ENCODE measurements at regions not wholly inside any gene's neighbourhood (a gene's known extent, or its start where the extent isn't known, plus 50 kb on each side); places are given as distances from the start of the nearest gene placed in this dataset.

DNA sequence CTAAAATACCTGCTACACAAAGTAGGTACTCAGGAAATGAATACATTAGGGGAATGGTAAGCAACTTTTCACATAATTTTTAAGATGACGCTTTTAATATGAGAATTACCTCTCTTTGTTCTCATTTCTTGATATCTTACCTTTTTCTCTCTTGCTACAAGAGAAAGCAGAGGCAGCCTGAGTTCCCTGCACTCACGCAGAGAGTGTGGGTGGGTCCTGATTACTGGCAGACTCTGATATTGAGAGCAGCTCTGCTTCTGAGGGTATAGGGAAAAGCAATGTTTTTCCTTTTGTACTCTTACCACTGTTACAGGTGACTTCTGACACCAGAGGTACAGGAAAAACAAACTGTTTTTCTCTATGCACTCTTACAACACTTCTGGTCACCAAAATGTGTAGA, 420.2 kb upstream of the TMTC1 start:
- no peak overlapping the region for H3K4me3 Mint-ChIP-seq
- ATAC-seq (replicated peaks; ENCODE audit: extremely low read depth, poor library complexity, severe bottlenecking), result no peak
- no peak overlapping the region for H3K27ac Mint-ChIP-seq (ENCODE audit: low read depth)
- no peaks in the 10 kb centered on the region for H3K27me3 Mint-ChIP-seq
- no peaks in the 10 kb centered on the region for H3K36me3 Mint-ChIP-seq (ENCODE audit: insufficient read depth)
- H3K9me3 Mint-ChIP-seq, result no peaks in the 10 kb centered on the region
- H3K4me1 Mint-ChIP-seq, result no peaks in the 10 kb centered on the region
- DNase-seq (ENCODE audit: low spot score in 2 of 2), result no peak

DNA sequence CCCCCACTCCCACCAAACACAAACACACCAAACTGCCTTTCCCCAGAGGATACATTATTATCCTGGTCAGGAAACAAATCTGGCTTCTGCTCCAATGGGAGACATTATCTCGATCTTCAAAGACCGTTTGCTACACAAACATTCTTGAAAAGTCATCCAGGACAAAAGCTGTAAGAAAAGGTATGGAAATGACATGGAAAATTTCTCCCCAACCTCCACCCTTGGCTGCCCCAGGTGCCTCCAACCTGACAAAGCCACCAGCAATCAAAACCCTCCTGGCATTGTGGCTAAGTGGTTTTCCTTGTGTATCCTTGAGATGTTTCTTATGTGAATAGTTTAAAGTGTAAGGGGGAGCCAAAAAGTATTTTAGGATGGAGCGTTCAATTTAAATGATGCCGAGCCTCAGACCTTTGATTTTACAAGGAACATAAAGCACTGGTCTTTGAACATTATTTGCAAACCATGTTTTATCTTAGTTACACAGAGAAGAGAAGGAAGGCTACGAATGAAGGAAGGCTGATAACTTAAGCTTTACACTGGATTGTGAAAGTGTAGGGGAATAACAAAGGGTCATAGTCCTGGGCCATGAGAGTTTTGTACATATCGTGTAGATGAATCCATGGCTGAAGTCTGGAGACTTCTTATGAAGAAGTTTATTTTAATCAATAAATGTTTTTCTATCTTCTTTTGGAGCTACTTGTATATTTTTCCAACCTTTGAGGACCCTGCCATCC, 418.9 kb upstream of the TMTC1 start:
- H3K4me1 Mint-ChIP-seq, result no peaks in the 10 kb centered on the region
- DNase-seq (ENCODE audit: low spot score in 2 of 2), result no peak
- no peaks in the 10 kb centered on the region for H3K9me3 Mint-ChIP-seq
- ATAC-seq (replicated peaks; ENCODE audit: extremely low read depth, poor library complexity, severe bottlenecking), result no peak
- H3K27ac Mint-ChIP-seq (ENCODE audit: low read depth), result no peak overlapping the region
- H3K27me3 Mint-ChIP-seq, result no peaks in the 10 kb centered on the region
- no peak overlapping the region for H3K4me3 Mint-ChIP-seq
- no peaks in the 10 kb centered on the region for H3K36me3 Mint-ChIP-seq (ENCODE audit: insufficient read depth)

DNA sequence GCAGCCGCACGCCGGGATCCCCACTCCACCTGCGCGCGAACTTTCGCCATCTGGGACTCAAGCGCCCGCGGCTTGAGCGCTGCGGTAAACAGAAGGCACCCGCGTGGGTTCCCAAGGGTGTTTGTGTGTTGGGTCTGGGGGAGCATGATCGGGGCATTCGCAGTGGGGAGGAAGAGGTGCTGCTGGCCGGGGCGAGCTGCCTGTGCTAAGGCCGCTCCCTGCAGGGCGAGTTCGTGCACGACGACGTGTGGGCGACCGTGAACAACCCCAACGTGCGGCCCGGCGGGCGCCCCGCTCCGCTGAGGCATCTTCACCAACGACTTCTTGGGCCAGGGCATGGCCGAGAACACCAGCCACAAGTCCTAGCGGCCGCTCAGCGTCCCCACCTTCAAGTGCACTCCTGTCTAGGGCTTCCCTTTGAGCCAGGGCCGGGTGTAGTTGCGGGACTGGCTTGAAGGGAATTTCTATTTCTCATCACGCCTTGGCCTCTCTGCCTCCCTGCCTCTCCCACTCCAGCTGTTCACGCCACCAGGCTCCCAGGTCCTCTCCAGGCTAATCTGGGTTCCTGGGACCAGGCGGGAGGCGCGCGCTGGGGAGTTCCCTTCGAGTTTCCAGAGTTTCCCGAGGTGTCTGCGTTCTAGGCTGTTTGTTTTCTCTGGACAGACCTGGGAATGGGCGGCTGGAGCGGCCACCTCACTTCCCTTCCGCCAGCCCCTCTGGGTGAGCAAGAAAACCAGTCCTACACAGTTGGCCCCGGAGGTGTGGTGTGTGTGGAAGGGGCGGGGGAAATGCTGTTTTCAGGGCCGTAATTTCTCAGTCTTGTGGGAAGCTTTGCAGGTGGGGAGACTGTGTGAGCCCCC, 417.8 kb upstream of the TMTC1 start:
- H3K9me3 Mint-ChIP-seq, result no peaks in the 10 kb centered on the region
- ATAC-seq (replicated peaks; ENCODE audit: extremely low read depth, poor library complexity, severe bottlenecking), result no peak
- H3K4me1 Mint-ChIP-seq, result no peaks in the 10 kb centered on the region
- DNase-seq (ENCODE audit: low spot score in 2 of 2), result no peak
- no peak overlapping the region for H3K4me3 Mint-ChIP-seq
- H3K36me3 Mint-ChIP-seq (ENCODE audit: insufficient read depth), result no peaks in the 10 kb centered on the region
- H3K27me3 Mint-ChIP-seq, result peaks cover 11% of the 10 kb centered on the region
- no peak overlapping the region for H3K27ac Mint-ChIP-seq (ENCODE audit: low read depth)

- DNase-seq (ENCODE audit: low spot score in 2 of 2), result no peak
- H3K36me3 Mint-ChIP-seq (ENCODE audit: insufficient read depth), result no peaks in the 10 kb centered on the region
- H3K4me3 Mint-ChIP-seq, result no peak overlapping the region
- no peak overlapping the region for H3K27ac Mint-ChIP-seq (ENCODE audit: low read depth)
- no peaks in the 10 kb centered on the region for H3K9me3 Mint-ChIP-seq
- H3K4me1 Mint-ChIP-seq, result no peaks in the 10 kb centered on the region
- H3K27me3 Mint-ChIP-seq, result peaks cover 13% of the 10 kb centered on the region
- ATAC-seq (replicated peaks; ENCODE audit: extremely low read depth, poor library complexity, severe bottlenecking), result no peak
These were observed 417.1 kb upstream of the TMTC1 start for GRCh38 chr12:30200864-30201263.

DNA sequence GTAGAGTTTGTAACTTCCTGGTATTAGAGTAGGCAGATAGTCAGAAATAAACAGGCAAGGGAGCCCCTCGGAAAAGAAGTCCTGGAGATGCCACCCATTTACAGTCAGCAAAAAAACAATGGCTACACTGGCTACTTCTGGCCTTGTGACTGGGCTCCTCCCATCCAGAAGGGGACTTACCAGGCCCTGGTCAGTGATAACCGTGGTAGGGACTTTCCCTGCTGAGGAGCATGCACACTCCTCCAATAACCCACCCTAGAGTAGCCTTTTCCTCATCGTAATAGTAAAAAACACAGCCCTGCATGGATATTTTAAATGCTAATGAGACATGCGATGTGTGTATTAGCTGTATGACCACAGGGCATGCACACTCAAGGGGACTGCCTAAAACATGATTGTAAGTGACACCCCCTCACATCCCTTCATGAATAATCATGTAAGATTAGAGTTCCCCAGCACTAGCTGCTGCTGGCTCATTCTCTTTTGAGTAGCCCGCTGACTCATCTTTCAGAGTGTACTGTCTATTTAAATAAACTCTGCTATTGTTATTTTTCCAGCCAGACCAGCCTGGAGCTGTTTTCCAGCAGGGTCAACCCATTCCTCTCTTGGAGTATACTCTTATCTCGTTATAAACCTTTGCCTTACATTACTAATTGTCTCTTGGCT, 413.8 kb upstream of the TMTC1 start:
- ATAC-seq (replicated peaks; ENCODE audit: extremely low read depth, poor library complexity, severe bottlenecking) (no peak), DNase-seq (ENCODE audit: low spot score in 2 of 2) (no peak)
- Mint-ChIP-seq H3K9me3 (no peaks in the 10 kb centered on the region), H3K27me3 (peaks cover 13% of the 10 kb centered on the region), H3K27ac (ENCODE audit: low read depth) (no peak overlapping the region), H3K4me1 (no peaks in the 10 kb centered on the region), H3K36me3 (ENCODE audit: insufficient read depth) (no peaks in the 10 kb centered on the region), H3K4me3 (no peak overlapping the region)

GRCh38 chr12:30191696-30192455, 408.1 kb upstream of the TMTC1 start:
- no peak overlapping the region for H3K27ac Mint-ChIP-seq (ENCODE audit: low read depth)
- no peaks in the 10 kb centered on the region for H3K4me1 Mint-ChIP-seq
- no peak overlapping the region for H3K4me3 Mint-ChIP-seq
- H3K27me3 Mint-ChIP-seq, result peaks cover 5% of the 10 kb centered on the region
- ATAC-seq (replicated peaks; ENCODE audit: extremely low read depth, poor library complexity, severe bottlenecking) (no peak), DNase-seq (ENCODE audit: low spot score in 2 of 2) (no peak)
- H3K9me3 Mint-ChIP-seq, result no peaks in the 10 kb centered on the region
- no peaks in the 10 kb centered on the region for H3K36me3 Mint-ChIP-seq (ENCODE audit: insufficient read depth)

- Mint-ChIP-seq H3K9me3 (no peaks in the 10 kb centered on the region), H3K36me3 (ENCODE audit: insufficient read depth) (no peaks in the 10 kb centered on the region), H3K27ac (ENCODE audit: low read depth) (no peak overlapping the region), H3K4me1 (no peaks in the 10 kb centered on the region), H3K27me3 (no peaks in the 10 kb centered on the region), H3K4me3 (no peak overlapping the region)
- ATAC-seq (replicated peaks; ENCODE audit: extremely low read depth, poor library complexity, severe bottlenecking) (no peak), DNase-seq (ENCODE audit: low spot score in 2 of 2) (no peak)
These were observed 405.0 kb upstream of the TMTC1 start for GRCh38 chr12:30188602-30189326.

DNA sequence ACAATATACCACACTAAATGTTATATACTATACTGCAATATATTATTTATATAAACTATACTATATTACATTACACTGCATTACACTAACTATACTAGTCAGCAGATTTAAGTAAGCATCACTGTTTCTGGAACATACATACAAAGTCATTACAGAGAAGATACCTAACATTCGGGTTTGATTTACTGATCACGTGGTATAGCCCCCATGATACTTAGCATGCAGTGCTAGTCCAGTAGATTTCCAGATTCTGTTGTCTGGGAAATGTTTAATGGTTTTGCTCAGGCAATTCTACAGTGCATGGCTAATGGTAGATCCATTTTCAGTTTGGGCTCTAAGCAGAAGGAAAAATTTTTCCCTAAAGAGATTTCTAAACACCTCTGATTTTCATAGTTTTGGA, 403.7 kb upstream of the TMTC1 start:
- no peaks in the 10 kb centered on the region for H3K4me1 Mint-ChIP-seq
- no peak overlapping the region for H3K4me3 Mint-ChIP-seq
- H3K36me3 Mint-ChIP-seq (ENCODE audit: insufficient read depth), result peaks cover 2% of the 10 kb centered on the region
- no peak overlapping the region for H3K27ac Mint-ChIP-seq (ENCODE audit: low read depth)
- H3K9me3 Mint-ChIP-seq, result no peaks in the 10 kb centered on the region
- ATAC-seq (replicated peaks; ENCODE audit: extremely low read depth, poor library complexity, severe bottlenecking) (no peak), DNase-seq (ENCODE audit: low spot score in 2 of 2) (no peak)
- no peaks in the 10 kb centered on the region for H3K27me3 Mint-ChIP-seq

DNA sequence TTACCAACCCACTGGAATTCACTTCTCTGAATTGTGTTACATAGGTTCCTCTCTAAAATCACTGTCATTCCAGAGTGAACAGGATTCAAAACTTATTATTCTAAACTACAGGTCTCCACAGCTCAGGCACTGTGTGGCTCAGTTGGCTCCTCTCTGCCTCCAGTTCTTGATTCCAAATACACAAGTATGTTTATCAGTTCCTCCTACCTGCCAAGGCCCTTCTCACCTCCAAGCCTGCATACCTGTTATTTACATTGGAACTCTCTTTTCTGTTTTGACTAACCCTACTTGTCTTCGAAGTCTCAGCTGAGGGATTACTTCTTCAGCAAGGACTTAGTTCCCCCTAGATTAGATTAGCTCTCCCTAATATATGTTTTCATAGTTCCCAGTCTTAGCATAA, 397.6 kb upstream of the TMTC1 start:
- H3K27me3 Mint-ChIP-seq, result no peaks in the 10 kb centered on the region
- no peak overlapping the region for H3K4me3 Mint-ChIP-seq
- DNase-seq (ENCODE audit: low spot score in 2 of 2), result no peak
- no peaks in the 10 kb centered on the region for H3K4me1 Mint-ChIP-seq
- H3K9me3 Mint-ChIP-seq, result no peaks in the 10 kb centered on the region
- ATAC-seq (replicated peaks; ENCODE audit: extremely low read depth, poor library complexity, severe bottlenecking), result no peak
- no peak overlapping the region for H3K27ac Mint-ChIP-seq (ENCODE audit: low read depth)
- peaks cover 2% of the 10 kb centered on the region for H3K36me3 Mint-ChIP-seq (ENCODE audit: insufficient read depth)

- Mint-ChIP-seq H3K27me3 (no peaks in the 10 kb centered on the region), H3K36me3 (ENCODE audit: insufficient read depth) (peaks cover 2% of the 10 kb centered on the region), H3K4me1 (no peaks in the 10 kb centered on the region), H3K9me3 (no peaks in the 10 kb centered on the region), H3K4me3 (no peak overlapping the region), H3K27ac (ENCODE audit: low read depth) (no peak overlapping the region)
- ATAC-seq (replicated peaks; ENCODE audit: extremely low read depth, poor library complexity, severe bottlenecking) (no peak), DNase-seq (ENCODE audit: low spot score in 2 of 2) (no peak)
These were observed 396.9 kb upstream of the TMTC1 start for GRCh38 chr12:30180602-30181001.

DNA sequence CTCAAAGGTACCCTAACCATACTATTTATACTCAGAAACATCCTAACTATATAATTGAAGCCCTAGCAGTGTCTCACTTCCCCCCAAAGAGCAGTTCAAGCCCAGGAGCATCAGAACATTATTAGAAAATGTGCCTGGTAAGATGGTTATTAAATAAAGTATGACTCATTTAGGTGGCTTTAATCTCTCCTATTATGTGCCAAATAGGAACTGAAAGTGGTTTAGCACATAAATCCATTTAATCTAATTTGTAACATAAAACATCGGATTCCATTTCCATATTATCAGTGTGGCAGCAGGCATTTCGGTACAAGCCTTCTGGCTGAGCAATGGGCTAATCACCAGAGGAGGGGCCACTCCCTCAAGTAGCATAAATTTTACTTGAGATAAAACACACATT, 395.2 kb upstream of the TMTC1 start:
- Mint-ChIP-seq H3K9me3 (no peaks in the 10 kb centered on the region), H3K27ac (ENCODE audit: low read depth) (no peak overlapping the region), H3K27me3 (no peaks in the 10 kb centered on the region), H3K4me3 (no peak overlapping the region), H3K4me1 (no peaks in the 10 kb centered on the region), H3K36me3 (ENCODE audit: insufficient read depth) (peaks cover 2% of the 10 kb centered on the region)
- no peak for ATAC-seq (replicated peaks; ENCODE audit: extremely low read depth, poor library complexity, severe bottlenecking)
- DNase-seq (ENCODE audit: low spot score in 2 of 2), result no peak
